ENCODE measurements at regions not wholly inside any gene's neighbourhood (a gene's known extent, or its start where the extent isn't known, plus 50 kb on each side); places are given as distances from the start of the nearest gene placed in this dataset.

DNA sequence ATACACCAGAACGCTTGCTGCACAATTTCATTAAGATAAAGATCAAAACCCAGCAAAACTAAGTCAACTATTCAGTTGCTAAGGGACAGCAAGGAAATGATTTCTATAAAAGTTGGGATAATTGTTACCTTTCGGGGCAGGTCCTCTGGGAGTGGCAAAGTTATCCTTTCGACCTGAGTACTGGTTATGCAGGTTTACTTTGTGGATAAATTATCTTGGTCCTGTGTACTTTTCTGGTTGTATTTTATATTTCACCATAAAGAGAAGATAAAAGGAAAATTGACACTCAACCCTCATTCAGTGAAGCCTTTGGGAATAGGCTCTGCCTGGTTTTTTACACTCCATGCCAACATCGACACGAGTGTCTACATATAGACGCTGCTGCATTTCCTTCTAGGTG, 146.5 kb downstream of the SYK start:
- DNase-seq (ENCODE audit: low spot score): no peak

- no peak for DNase-seq (ENCODE audit: low spot score)
Observed at GRCh38 chr9:90950600-90950999, 149.0 kb downstream of the SYK start.

DNA sequence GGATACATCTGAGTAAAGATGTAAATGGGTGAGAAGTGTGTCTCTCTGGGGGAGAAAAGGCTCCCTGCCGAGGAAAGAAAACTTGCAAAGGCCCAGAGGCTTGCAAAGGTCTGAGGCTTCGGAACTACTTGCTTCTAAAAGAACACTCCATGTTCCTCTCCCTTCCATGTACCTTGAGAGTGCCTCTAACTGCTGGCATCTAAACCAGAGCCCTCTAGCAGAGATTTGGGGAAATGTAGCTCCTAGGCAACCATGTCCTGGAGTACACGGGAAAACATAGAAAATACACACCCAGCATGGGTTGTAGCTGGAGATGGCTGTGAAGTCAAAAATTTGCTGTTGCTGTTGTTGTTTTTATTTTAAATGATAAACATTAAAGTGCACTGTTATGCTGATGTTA, 151.6 kb downstream of the SYK start:
- DNase-seq (ENCODE audit: low spot score): no peak

- DNase-seq (ENCODE audit: low spot score): no peak
Observed at GRCh38 chr9:90953805-90954204, 152.2 kb downstream of the SYK start.

- DNase-seq (ENCODE audit: low spot score): no peak
Observed at GRCh38 chr9:90956026-90956810, 154.6 kb downstream of the SYK start.

DNA sequence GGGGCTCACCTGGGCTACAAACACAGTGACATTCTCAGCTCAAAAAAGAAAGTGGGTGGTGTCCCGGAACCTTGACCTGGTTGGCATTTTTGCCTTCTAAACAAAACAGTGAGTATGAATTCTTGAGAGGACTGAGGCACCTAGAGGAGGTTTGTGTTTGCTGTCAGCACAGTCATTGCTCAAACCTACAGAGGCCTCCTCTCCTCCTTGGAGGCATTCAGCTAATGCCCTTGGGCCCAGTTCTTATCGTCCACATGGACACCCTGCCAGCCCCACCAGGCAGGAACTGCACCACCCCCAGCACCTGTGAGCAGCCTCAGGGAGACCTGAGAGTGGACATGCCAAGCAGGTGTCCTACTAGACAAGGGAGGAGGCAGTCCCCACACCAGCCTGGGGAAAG, 156.7 kb downstream of the SYK start:
- DNase-seq (ENCODE audit: low spot score): no peak

DNA sequence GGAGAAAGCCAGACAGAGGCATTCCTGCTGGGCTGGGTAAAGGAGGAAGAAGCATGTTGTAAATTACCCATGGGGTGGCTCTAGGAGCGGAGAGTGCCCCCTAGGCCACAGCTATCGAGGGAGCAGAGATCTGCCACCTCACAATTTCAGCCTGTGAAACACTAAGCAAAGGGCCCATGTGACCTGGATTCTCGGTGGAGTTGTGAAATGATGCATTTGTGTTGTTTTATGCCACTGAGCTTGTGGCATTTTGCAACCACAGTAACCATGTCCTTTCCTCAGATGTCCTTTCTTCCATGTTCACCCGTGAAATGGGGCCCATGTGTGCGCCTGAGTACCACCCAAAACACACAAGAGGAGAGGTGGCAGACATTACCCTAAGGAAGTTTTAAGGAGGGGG, 159.3 kb downstream of the SYK start:
- no peak for DNase-seq (ENCODE audit: low spot score)

- DNase-seq (ENCODE audit: low spot score): no peak
Observed at GRCh38 chr9:90961375-90961774, 159.8 kb downstream of the SYK start.

DNA sequence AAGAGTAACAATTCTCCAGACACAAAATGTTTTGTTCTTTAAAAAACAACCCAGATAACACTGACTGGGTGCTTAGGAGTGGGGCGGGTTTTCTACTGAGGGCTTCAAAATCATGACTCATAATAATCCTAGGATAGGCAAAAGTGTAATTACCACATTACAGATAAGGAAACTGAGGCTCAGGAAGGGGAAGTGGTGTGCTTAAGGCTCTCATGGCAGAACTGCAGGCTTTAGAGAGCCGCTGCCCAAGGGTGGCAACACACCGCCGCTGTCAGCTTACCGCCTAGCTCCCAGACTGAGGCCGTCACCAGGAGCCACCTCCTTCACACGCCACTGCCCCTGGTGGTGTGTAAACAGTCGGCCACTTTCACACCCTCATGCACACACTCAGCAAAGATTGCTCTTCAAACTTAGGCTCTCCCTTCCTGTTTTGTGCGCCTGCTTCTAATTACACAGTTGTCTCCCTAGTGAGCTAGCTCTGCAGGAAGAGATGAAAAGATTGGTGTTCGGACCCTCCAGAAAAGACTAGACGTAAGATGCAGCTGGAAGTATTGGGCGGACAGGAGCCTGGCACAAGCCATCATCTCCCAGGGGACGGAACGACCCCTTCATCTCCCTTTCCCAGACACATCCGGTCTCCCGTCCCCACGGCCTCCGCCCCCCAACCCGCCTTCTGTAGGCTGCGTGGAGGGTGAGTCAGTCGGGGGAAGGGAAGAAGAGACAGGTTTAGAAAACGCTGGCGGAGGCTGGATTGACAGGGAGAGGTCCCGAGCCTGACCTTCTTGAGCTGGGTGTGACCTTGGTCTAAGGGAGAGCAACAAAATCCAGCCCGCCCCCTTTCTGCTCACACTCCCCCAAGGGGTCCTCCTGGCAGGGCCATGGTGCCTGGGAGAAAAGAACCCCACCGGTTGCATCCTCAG, 162.7 kb downstream of the SYK start:
- DNase-seq (ENCODE audit: low spot score): peak; percentile 3

- DNase-seq (ENCODE audit: low spot score): no peak
Observed at GRCh38 chr9:90965226-90966030, 163.8 kb downstream of the SYK start.

DNA sequence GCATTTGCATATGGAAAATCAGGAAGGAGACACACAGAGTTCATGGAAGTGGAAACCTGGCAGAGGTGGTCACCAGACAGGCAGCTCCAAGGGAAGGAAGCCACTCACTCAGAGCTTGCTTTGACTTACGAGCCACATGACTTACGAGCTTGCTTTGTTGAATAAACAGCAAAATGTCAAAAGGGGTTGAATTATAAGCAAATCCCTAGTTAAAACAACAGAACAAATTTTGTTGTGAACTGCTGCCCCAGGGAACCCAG, 164.3 kb downstream of the SYK start:
- DNase-seq (ENCODE audit: low spot score): no peak

DNA sequence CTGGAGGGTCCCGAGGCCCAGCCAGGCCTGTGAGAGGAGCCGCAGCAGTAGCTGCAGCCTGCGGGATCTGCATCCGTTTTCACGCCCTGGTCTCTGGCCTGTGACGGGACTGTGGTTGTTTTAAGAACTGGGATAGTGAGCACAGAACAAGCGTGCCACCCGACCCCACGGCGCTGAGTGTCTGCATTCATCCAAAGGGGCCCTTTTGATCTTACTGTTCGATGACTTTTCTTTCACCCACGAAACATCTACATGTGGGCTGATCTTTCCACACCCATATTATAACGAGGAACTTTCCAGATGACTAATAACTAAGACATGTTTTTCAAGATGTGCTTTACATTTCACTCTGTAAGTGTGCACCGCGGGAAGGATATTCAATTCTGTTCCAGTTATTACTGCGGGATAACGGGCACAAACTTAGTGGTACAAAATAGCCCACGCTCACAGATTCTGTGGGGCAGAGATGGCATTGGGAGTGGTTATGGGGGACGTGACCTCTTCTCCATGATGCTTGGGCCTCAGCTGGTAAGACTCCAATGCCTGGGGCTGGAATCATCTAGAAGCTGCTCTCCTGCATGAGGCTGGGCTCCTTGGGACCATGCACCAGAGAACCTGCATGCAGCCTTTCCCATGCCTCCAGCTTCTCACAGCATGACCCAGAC, 165.0 kb downstream of the SYK start:
- DNase-seq (ENCODE audit: low spot score): no peak

DNA sequence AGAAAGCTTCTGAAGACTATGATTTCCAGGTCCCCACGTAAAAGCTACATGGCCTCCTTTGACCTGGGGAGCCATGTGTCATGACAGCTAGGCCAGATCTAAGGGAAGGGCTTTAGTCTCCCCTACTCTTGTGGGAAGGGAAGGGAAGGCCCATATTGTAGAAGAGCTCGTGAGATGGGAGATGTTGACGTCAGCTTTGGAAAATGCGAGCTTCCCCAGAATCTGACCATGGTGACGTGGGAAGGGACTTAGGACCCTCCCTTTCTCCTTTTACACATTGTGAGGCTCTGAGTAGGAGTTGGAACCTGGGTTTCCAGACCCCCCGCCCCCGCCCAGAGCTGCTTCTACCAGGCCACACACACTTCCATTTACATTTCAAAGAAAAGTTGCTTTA, 165.5 kb downstream of the SYK start:
- DNase-seq (ENCODE audit: low spot score): no peak

DNA sequence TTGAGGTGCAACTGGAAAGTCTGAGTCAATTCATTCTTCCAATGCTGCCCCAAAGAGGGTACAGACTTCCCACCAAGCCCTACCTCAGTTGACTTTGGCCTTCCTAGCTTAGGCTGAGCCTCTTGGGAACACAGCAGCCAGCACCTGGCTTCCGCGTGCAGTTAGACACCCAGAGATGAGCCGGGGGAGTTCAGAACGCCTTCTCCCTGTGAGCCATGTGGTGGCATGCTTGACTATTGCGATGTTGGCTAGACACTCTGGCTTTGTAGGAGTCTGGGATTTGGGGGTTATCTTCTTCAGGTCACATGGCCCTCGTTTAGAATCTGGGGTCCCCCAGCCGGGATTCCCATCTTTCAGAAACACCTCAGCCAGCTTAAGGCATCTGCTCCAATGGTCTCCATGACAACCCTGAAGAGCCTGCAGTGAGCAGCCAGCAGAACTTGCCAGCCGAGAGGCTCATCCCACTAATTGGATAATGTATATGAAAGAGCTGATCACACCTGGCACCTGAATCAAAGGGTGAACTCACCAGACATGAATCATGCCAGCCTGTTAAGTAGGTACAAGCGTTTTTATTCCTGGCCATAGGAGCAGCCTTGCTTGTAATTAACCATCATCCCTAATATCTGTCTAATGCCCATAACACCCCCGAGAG, 167.5 kb downstream of the SYK start:
- no peak for DNase-seq (ENCODE audit: low spot score)

DNA sequence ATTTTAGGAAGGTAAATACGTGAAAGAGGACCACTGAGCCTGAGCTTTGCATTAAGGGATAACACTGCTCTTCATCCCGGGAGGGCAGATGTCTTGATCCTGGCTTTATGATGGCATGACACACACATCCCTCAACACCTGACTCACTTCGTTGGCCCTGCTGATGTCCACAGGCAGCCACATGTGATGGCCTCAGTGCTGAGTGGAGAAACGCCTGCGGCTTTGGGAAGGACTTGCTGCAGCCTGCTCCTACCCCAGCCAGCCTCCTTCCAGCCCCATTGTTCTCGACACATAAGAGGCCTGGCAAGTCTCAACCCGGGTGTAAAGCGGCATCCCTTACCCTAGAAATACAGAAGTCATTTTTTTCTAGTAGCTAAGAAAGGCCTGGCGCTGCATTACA, 169.0 kb downstream of the SYK start:
- no peak for DNase-seq (ENCODE audit: low spot score)

DNA sequence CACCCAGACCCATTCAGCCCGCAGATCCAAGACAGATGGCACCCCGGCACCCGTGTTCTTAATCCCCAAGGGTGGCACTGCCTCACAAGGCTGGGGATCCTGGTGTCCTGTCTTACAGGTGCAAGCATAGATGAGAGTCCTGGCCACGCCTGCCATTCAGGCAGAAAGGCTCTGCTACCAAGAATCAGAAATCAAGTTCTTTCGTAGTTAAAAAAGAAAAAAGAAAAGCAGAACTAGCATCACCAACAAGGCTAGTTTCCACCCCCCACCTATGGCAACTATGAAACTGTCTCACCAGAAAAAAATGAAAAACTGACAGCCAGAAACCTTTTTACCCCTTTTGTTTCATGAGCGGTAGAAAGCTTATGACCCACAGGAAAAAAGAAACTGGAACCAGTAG, 170.4 kb downstream of the SYK start:
- no peak for DNase-seq (ENCODE audit: low spot score)

GRCh38 chr9:90974016-90974415, 172.4 kb downstream of the SYK start:
- DNase-seq (ENCODE audit: low spot score): no peak

DNA sequence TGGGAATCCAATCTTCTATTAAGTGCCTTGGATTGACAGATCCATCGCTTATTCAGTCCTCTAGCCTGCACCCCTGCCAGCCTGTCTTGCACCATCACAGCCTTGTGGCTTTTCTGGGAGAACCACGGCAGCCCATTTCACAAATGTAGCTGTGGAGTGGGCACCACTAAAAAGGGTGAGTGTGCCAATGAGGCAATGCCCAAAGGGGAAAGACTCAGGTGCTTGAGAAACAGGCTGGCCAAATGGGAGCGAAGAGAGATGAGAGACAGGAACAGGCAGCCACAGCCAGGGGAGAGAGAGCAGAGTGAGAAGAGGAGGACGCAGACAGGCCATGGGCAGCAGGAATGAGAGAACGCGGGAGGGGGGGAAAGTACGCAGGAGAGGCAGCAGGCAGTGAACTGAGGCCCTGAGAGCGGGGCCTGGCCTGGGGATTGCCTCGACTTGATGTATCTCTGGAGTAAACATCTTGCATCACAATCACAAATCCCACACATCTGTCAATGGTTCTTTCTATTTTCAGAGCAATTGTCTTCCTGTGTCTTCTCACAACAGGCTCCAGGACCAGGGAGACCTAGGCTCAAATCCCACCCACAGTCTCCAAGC, 173.1 kb downstream of the SYK start:
- DNase-seq (ENCODE audit: low spot score): no peak

- DNase-seq (ENCODE audit: low spot score): no peak
Observed at GRCh38 chr9:90975781-90976538, 174.3 kb downstream of the SYK start.

DNA sequence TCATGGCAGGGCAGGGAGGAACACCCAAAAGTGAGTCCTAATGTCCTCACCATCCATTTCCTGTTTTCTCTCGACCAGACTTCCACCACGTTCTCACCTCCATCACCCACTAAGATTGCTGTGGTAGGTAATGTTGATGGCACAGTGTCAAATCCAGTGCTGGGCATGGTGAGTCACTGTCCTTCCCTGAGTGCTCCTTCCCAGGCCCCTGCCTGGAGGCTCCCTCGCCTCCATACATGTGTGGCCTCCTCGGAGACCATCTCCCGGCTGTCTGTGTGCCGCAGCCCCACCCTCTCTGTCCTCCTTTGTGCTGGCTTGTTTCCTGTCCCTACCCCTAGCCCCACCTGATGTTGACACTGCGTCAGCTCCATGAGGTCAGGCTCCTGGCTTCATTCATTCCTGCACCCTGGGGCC, 177.5 kb downstream of the SYK start:
- DNase-seq (ENCODE audit: low spot score): no peak
